A673 (cell line): ENCODE measurements at regions not wholly inside any gene's neighbourhood (a gene's known extent, or its start where the extent isn't known, plus 50 kb on each side); places are given as distances from the start of the nearest gene placed in this dataset.

Experiments
- EZH2 ChIP-seq: fragments of 200-600 bp; sonication (generic); IDR thresholded peaks from 2 replicates; pipeline ENCODE4 v1.6.1; 2017; ENCODE audit warnings: borderline replicate concordance, low read depth, mild to moderate bottlenecking, mixed read lengths, antibody characterized with exemption, low read length; ENCODE audit not compliant: poor library complexity, severe bottlenecking
- TF ChIP-seq, protein P1 (sequence below): fragments of 300-800, 200-600 bp; sonication (generic); conservative IDR thresholded peaks from 2 replicates; pipeline ENCODE4 v1.5.1; 2017; ENCODE audit warnings: low read depth, mild to moderate bottlenecking, antibody characterized with exemption, low read length, moderate library complexity, mixed read lengths

DNA sequence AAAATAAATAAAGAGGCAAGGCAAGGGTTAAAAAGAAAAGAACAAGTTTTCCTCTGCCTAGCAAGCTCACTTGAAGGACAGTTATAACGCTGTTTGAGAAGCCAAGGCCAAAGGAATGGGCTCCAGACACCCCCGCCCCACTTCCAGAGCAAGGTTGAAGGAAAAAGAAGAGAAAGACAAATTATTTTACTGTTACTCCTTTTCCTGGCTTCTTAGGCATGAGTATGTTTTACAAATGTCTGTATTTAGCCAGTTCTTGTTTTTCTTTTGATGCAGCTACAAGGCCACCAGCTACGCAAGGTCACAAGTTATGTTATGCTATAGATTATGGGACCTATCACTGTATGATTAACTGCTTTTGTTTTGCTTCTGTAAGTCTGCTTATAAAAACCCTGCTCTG, 94.6 kb downstream of the ZNF22 start:
- TF ChIP-seq EZH2 = no peak
- TF ChIP-seq, protein P1, sequence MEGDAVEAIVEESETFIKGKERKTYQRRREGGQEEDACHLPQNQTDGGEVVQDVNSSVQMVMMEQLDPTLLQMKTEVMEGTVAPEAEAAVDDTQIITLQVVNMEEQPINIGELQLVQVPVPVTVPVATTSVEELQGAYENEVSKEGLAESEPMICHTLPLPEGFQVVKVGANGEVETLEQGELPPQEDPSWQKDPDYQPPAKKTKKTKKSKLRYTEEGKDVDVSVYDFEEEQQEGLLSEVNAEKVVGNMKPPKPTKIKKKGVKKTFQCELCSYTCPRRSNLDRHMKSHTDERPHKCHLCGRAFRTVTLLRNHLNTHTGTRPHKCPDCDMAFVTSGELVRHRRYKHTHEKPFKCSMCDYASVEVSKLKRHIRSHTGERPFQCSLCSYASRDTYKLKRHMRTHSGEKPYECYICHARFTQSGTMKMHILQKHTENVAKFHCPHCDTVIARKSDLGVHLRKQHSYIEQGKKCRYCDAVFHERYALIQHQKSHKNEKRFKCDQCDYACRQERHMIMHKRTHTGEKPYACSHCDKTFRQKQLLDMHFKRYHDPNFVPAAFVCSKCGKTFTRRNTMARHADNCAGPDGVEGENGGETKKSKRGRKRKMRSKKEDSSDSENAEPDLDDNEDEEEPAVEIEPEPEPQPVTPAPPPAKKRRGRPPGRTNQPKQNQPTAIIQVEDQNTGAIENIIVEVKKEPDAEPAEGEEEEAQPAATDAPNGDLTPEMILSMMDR = no peak
